ENCODE measurements at regions not wholly inside any gene's neighbourhood (a gene's known extent, or its start where the extent isn't known, plus 50 kb on each side); places are given as distances from the start of the nearest gene placed in this dataset.

- TF ChIP-seq POLR2A (IDR thresholded peaks at IDR 0.05), result no peak
- TF ChIP-seq CTCF (IDR thresholded peaks at IDR 0.05), result no peak
Measured at GRCh38 chr3:13711911-13712650, 163.2 kb downstream of the FBLN2 start.
